CD8-positive, alpha-beta memory T cell (primary cell): ENCODE measurements at regions not wholly inside any gene's neighbourhood (a gene's known extent, or its start where the extent isn't known, plus 50 kb on each side); places are given as distances from the start of the nearest gene placed in this dataset.
A peak's percentile ranks its signal among the peaks of the same experiment; 100 is the strongest.

Experiments used
- CTCF ChIA-PET: fragments of 350-600 bp; sonication (Branson Sonifier 250); formaldehyde crosslinking; loops from one replicate; lab custom pipeline; 2021; ENCODE audit warnings: antibody characterized with exemption; lab: Charles Lee
- POLR2A ChIA-PET: fragments of 350-600 bp; sonication (Branson Sonifier 250); formaldehyde crosslinking; loops from one replicate; lab custom pipeline; 2021; ENCODE audit warnings: antibody characterized with exemption; lab: Charles Lee
- DNase-seq, 5 donors: peaks; one replicate each; pipeline versions ENCODE4 v3.0.0 to v3.0.0-alpha.2; 2020 to 2022; ENCODE audit warnings: mixed read lengths in 1 of 5
- H3K27ac ChIP-seq: one replicate; pipeline ENCODE4 v1.7.0; 2013; ENCODE audit warnings: low read depth, mild to moderate bottlenecking, low read length, moderate library complexity
- H3K27me3 ChIP-seq: 2 replicates; pipeline ENCODE4 v1.7.0; 2013; ENCODE audit warnings: low read length, mild to moderate bottlenecking; ENCODE audit not compliant: insufficient read depth, poor library complexity, severe bottlenecking
- H3K36me3 ChIP-seq: 2 replicates; pipeline ENCODE4 v1.7.0; 2013; ENCODE audit warnings: mild to moderate bottlenecking, low read length, moderate library complexity; ENCODE audit not compliant: insufficient read depth
- H3K4me1 ChIP-seq: 2 replicates; pipeline ENCODE4 v1.7.0; 2013; ENCODE audit warnings: mild to moderate bottlenecking, low read length, moderate library complexity; ENCODE audit not compliant: insufficient read depth
- H3K4me3 ChIP-seq: 2 replicates; pipeline ENCODE4 v1.7.0; 2013; ENCODE audit warnings: mild to moderate bottlenecking, low read length
- H3K9me3 ChIP-seq: 2 replicates; pipeline ENCODE4 v1.7.0; 2013; ENCODE audit warnings: mild to moderate bottlenecking, low read length
- H3K27ac Mint-ChIP-seq, 8 donors: one replicate each; pipeline ENCODE4 v1.8.0; 2020 to 2021; ENCODE audit warnings: mixed read lengths in 8 of 8, mild to moderate bottlenecking in 6 of 8, inconsistent platforms in 3 of 8, moderate library complexity in 3 of 8
- H3K27me3 Mint-ChIP-seq, 2 donors: one replicate each; pipeline ENCODE4 v1.8.0; 2020 to 2021; ENCODE audit warnings: mixed read lengths in 2 of 2, mild to moderate bottlenecking in 1 of 2, moderate library complexity in 1 of 2
- H3K36me3 Mint-ChIP-seq, 3 donors: one replicate each; pipeline ENCODE4 v1.8.0; 2020 to 2021; ENCODE audit warnings: mixed read lengths in 3 of 3, inconsistent platforms in 1 of 3, mild to moderate bottlenecking in 1 of 3
- H3K4me1 Mint-ChIP-seq, 3 donors: one replicate each; pipeline ENCODE4 v1.8.0; 2020 to 2021; ENCODE audit warnings: mixed read lengths in 3 of 3, inconsistent platforms in 1 of 3, mild to moderate bottlenecking in 1 of 3
- H3K4me3 Mint-ChIP-seq, 7 donors: one replicate each; pipeline ENCODE4 v1.8.0; 2020 to 2021; ENCODE audit warnings: mixed read lengths in 7 of 7, mild to moderate bottlenecking in 6 of 7, moderate library complexity in 4 of 7, inconsistent platforms in 2 of 7
- H3K9me3 Mint-ChIP-seq, 5 donors: one replicate each; pipeline ENCODE4 v1.8.0; 2020 to 2022; ENCODE audit warnings: mixed read lengths in 5 of 5, mild to moderate bottlenecking in 3 of 5, moderate library complexity in 2 of 5, inconsistent platforms in 1 of 5

DNA sequence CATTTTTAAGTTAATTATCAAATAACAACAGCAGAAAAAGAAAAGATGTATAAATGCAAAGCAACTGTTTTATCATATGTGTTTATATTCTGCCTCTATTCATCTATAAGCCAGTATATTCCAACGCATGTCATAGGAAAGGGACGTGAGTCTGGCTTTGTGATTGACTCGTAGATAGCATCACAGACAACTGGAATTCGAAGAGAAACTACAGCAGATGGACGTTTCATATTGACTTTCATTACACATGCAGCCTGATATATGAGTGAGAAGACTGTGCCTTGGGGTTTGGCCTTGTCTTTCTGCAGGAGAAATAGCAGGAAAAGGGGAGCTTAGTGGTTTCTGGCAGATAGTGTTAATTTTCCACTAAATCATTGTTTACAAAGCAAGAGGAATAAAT lies 1111.9 kb downstream of the MAT2B start:
- H3K4me3 ChIP-seq, result no peak overlapping the region
- DNase-seq, result no peak
- H3K36me3 Mint-ChIP-seq, result no peaks in the 10 kb centered on the region
- no peaks in the 10 kb centered on the region for H3K27me3 Mint-ChIP-seq
- H3K27me3 ChIP-seq, result no peaks in the 10 kb centered on the region
- no peaks in the 10 kb centered on the region for H3K4me1 ChIP-seq
- H3K4me1 Mint-ChIP-seq, result no peaks in the 10 kb centered on the region
- no peak overlapping the region for H3K27ac Mint-ChIP-seq
- peaks cover 0 to 34% (median 5%) of the 10 kb centered on the region in 5 donors for H3K9me3 Mint-ChIP-seq
- ChIA-PET CTCF (no interaction called here), POLR2A (no interaction called here)
- no peak overlapping the region for H3K27ac ChIP-seq
- no peaks in the 10 kb centered on the region for H3K36me3 ChIP-seq
- peak overlapping the region in 1 of 7 donors; percentile 3 for H3K4me3 Mint-ChIP-seq
- H3K9me3 ChIP-seq, result no peaks in the 10 kb centered on the region

DNA sequence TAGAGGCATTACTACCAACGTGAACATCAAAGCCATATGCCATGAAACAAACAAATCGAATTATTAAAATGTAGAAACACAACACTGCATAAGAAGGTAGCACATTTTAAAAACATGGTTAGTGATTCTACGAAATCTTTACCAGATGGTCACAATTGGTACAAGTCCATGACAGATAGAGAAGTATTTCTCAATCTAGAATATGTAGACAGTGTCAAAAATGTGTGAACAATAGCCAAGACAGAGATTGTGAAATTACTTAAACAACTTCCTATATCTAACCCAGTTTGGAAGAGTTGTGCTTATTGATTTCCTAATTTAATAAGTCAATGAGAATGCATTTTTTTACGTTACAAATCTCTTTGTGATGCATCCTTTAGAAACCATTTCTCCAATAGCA lies 1121.6 kb downstream of the MAT2B start:
- Histone ChIP-seq H3K27ac (no peak overlapping the region), H3K27me3 (no peaks in the 10 kb centered on the region), H3K9me3 (no peaks in the 10 kb centered on the region), H3K4me3 (no peak overlapping the region), H3K36me3 (no peaks in the 10 kb centered on the region), H3K4me1 (no peaks in the 10 kb centered on the region)
- H3K9me3 Mint-ChIP-seq, result peaks cover 2 to 16% (median 8%) of the 10 kb centered on the region in 5 donors
- no peak overlapping the region for H3K27ac Mint-ChIP-seq
- peaks cover 0 to 1% (median 0%) of the 10 kb centered on the region in 3 donors for H3K36me3 Mint-ChIP-seq
- no peaks in the 10 kb centered on the region for H3K4me1 Mint-ChIP-seq
- H3K4me3 Mint-ChIP-seq, result no peak overlapping the region
- ChIA-PET POLR2A (no interaction called here), CTCF (no interaction called here)
- no peaks in the 10 kb centered on the region for H3K27me3 Mint-ChIP-seq
- DNase-seq, result no peak

DNA sequence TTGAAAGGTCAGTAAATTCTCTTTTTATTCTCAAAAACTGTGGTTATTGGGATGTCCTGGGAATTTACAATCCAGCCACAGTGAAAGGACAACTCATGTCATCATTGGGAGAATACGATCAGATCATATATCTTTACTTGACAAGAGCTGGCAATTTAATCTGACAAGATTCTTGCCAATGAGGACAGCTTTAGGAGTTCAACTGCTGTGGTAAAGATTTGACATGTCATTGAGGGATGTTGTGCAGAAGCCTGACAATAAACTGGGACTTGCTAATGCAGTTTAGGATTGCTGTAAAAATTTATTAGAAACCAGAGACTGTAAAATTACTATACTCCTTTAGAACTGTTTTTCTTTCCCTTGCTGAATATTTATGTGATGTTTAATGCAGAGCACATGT lies 1131.0 kb downstream of the MAT2B start:
- H3K36me3 ChIP-seq, result no peaks in the 10 kb centered on the region
- ChIA-PET POLR2A (no interaction called here), CTCF (no interaction called here)
- Mint-ChIP-seq H3K9me3 (peaks cover 0 to 21% (median 7%) of the 10 kb centered on the region in 5 donors), H3K27ac (no peak overlapping the region), H3K36me3 (no peaks in the 10 kb centered on the region), H3K4me1 (no peaks in the 10 kb centered on the region), H3K4me3 (no peak overlapping the region), H3K27me3 (no peaks in the 10 kb centered on the region)
- no peaks in the 10 kb centered on the region for H3K9me3 ChIP-seq
- H3K27ac ChIP-seq, result no peak overlapping the region
- DNase-seq, result no peak
- H3K27me3 ChIP-seq, result no peaks in the 10 kb centered on the region
- no peak overlapping the region for H3K4me3 ChIP-seq
- no peaks in the 10 kb centered on the region for H3K4me1 ChIP-seq

DNA sequence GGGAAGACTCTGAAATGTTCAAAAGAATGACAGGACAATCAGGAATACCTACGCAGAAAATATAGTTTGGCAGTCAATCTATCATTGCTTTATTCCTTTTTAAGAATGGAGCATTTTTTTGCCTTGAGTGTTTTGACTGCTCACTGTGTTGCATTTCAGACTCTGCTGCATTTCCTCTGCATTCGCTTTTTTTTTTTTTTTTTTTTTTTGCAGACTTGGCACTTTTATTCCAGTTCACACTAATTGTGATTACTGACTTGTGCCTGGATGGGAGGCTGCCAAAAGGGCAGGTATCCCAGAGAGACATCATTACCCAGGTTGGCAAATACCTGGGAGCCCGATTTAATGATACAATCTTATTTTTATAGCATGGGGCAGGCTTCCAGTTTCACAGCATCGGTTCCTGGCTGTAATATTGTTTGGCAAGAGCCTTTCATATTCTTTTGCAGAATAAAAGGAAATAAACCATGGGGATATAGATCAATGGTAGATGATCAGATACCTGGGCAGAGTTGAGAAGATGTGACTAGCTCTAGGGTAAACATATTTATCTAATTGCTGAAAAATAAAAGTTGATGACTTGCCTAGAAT lies 1132.6 kb downstream of the MAT2B start:
- H3K27ac Mint-ChIP-seq, result no peak overlapping the region
- H3K4me3 Mint-ChIP-seq, result no peak overlapping the region
- Histone ChIP-seq H3K27ac (no peak overlapping the region), H3K36me3 (no peaks in the 10 kb centered on the region), H3K27me3 (no peaks in the 10 kb centered on the region), H3K4me3 (no peak overlapping the region), H3K9me3 (no peaks in the 10 kb centered on the region), H3K4me1 (no peaks in the 10 kb centered on the region)
- peaks cover 0 to 18% (median 7%) of the 10 kb centered on the region in 5 donors for H3K9me3 Mint-ChIP-seq
- H3K4me1 Mint-ChIP-seq, result no peaks in the 10 kb centered on the region
- no peak for DNase-seq
- ChIA-PET CTCF (no interaction called here), POLR2A (no interaction called here)
- no peaks in the 10 kb centered on the region for H3K36me3 Mint-ChIP-seq
- no peaks in the 10 kb centered on the region for H3K27me3 Mint-ChIP-seq

DNA sequence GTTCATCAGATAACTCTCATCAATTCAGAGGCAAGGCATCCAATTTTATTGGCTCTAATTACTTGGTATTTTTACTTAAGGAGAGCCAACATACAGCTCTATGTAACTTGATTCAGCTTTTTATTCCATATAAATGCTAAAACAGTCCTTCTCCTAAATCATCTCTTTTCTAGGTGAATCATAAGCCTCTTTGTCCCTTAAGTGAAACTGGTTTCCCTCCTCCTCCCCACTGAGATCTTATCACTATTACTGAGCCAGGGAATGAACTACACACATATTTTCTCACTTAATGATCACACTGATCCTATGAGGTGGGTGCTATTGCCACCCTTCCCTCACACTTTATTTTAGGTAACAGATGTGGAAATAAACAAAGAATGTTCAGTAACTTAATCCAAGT lies 1143.8 kb downstream of the MAT2B start:
- Histone ChIP-seq H3K27ac (no peak overlapping the region), H3K36me3 (no peaks in the 10 kb centered on the region), H3K9me3 (no peaks in the 10 kb centered on the region), H3K4me1 (no peaks in the 10 kb centered on the region), H3K27me3 (no peaks in the 10 kb centered on the region), H3K4me3 (no peak overlapping the region)
- H3K9me3 Mint-ChIP-seq, result peaks cover 6 to 34% (median 8%) of the 10 kb centered on the region in 5 donors
- H3K4me3 Mint-ChIP-seq, result no peak overlapping the region
- no peak overlapping the region for H3K27ac Mint-ChIP-seq
- POLR2A ChIA-PET, result no interaction called here
- no peaks in the 10 kb centered on the region for H3K4me1 Mint-ChIP-seq
- CTCF ChIA-PET, result no interaction called here
- no peaks in the 10 kb centered on the region for H3K36me3 Mint-ChIP-seq
- no peak for DNase-seq
- no peaks in the 10 kb centered on the region for H3K27me3 Mint-ChIP-seq

DNA sequence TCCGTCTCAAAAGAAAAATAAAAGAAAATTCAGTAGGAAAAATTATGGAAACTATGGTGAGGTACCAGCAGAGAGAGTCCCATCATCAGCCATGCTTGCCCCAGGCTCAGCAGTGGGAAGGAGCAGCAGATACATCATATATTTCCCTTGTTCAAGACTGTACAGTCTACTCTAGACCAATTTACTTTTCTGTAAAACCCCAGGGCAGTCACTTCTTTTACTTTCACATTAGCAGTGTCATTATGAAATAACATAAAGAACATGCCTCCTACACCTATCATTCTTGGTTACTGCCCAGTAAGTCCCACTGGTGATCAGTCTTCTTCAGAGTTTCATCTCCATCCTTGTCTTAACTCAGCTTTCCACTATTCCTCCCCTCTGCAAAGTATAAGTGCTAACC lies 1145.0 kb downstream of the MAT2B start:
- Histone ChIP-seq H3K4me3 (no peak overlapping the region), H3K4me1 (no peaks in the 10 kb centered on the region), H3K27ac (no peak overlapping the region), H3K9me3 (no peaks in the 10 kb centered on the region), H3K36me3 (no peaks in the 10 kb centered on the region), H3K27me3 (no peaks in the 10 kb centered on the region)
- no peaks in the 10 kb centered on the region for H3K27me3 Mint-ChIP-seq
- POLR2A ChIA-PET, result no interaction called here
- DNase-seq, result no peak
- H3K36me3 Mint-ChIP-seq, result no peaks in the 10 kb centered on the region
- peaks cover 4 to 31% (median 8%) of the 10 kb centered on the region in 5 donors for H3K9me3 Mint-ChIP-seq
- no peak overlapping the region for H3K27ac Mint-ChIP-seq
- CTCF ChIA-PET, result no interaction called here
- no peaks in the 10 kb centered on the region for H3K4me1 Mint-ChIP-seq
- no peak overlapping the region for H3K4me3 Mint-ChIP-seq

DNA sequence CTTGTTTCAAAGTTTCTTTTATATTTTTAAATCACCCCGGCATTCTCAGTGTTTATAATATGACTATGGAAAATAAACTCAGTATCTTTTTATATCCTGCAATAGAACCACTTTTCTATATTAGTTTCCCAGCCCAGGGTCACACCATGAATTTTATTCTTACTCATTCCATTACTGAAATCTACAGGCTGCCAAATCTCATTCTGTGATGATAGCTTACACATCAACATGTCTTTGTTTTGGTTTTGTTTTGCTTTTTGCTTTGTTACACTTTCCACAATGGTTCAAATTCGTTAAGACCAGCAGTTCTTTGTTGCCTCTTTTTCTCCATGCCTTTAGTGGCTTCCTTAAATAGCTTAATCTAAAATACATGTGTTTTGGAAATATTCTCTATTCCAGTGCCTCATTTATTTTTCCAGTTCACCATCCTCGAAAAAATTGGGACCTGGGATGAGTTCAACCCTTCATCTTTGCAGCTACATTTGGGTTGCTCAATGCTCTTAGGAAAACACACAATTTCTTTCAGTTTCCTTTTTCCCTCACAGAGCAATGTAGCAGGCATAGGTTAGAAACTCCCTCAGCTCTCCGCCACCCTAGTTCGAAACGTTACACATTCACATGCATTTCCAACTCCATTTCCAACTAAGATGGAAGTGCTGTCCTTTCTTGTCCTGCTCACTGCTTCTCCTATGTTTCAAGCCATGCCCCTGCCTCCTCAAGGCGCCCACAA lies 1146.3 kb downstream of the MAT2B start:
- DNase-seq, result no peak
- Histone ChIP-seq H3K4me1 (no peaks in the 10 kb centered on the region), H3K27ac (no peak overlapping the region), H3K27me3 (no peaks in the 10 kb centered on the region), H3K36me3 (no peaks in the 10 kb centered on the region), H3K9me3 (no peaks in the 10 kb centered on the region), H3K4me3 (no peak overlapping the region)
- ChIA-PET POLR2A (no interaction called here), CTCF (no interaction called here)
- Mint-ChIP-seq H3K36me3 (no peaks in the 10 kb centered on the region), H3K27me3 (no peaks in the 10 kb centered on the region), H3K27ac (no peak overlapping the region), H3K4me3 (no peak overlapping the region), H3K4me1 (no peaks in the 10 kb centered on the region), H3K9me3 (peaks cover 4 to 34% (median 6%) of the 10 kb centered on the region in 5 donors)

DNA sequence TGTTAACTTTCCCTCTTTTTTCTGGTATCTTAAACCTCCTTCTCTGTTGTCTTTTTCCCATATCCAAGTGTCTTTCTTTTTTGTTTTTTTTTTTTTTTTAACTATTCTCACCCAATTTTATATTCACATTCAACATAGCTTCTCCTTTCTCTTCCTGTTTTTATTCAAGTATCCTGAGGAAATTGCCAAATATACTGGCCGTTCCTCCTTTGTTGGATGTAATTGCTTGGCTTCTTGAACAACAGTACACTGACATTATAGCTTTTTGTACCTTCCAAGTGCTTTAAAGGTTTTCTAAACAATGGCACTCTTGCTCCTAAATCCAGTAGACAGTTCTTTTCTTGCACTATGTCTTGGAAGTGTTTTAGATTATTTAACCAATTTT lies 1146.8 kb downstream of the MAT2B start:
- Histone ChIP-seq H3K27me3 (no peaks in the 10 kb centered on the region), H3K36me3 (no peaks in the 10 kb centered on the region), H3K9me3 (no peaks in the 10 kb centered on the region), H3K4me3 (no peak overlapping the region), H3K4me1 (no peaks in the 10 kb centered on the region), H3K27ac (no peak overlapping the region)
- POLR2A ChIA-PET, result no interaction called here
- no peaks in the 10 kb centered on the region for H3K27me3 Mint-ChIP-seq
- no peaks in the 10 kb centered on the region for H3K36me3 Mint-ChIP-seq
- H3K4me1 Mint-ChIP-seq, result no peaks in the 10 kb centered on the region
- no peak for DNase-seq
- H3K27ac Mint-ChIP-seq, result no peak overlapping the region
- peaks cover 4 to 36% (median 6%) of the 10 kb centered on the region in 5 donors for H3K9me3 Mint-ChIP-seq
- CTCF ChIA-PET, result no interaction called here
- H3K4me3 Mint-ChIP-seq, result peak overlapping the region in 1 of 7 donors; percentile 30
